Ishikawa (cell line): ENCODE measurements at regions not wholly inside any gene's neighbourhood (a gene's known extent, or its start where the extent isn't known, plus 50 kb on each side); places are given as distances from the start of the nearest gene placed in this dataset.

Experiments
- CEBPB ChIP-seq: IDR thresholded peaks from 2 replicates; pipeline ENCODE4 v1.6.1; 2012
- CREB1 ChIP-seq: IDR thresholded peaks from 2 replicates; pipeline ENCODE4 v1.6.1; 2012; ENCODE audit warnings: low read depth
- EGR1 ChIP-seq: IDR thresholded peaks from 2 replicates; pipeline ENCODE4 v1.6.1; 2012
- EP300 ChIP-seq: IDR thresholded peaks from 2 replicates; pipeline ENCODE4 v1.6.1; 2012; ENCODE audit warnings: borderline replicate concordance
- FOXM1 ChIP-seq: IDR thresholded peaks from 2 replicates; pipeline ENCODE4 v1.6.1; 2012; ENCODE audit warnings: low read depth, borderline replicate concordance
- NFIC ChIP-seq: IDR thresholded peaks from 2 replicates; pipeline ENCODE4 v1.6.1; 2012
- RAD21 ChIP-seq: IDR thresholded peaks from 2 replicates; pipeline ENCODE4 v1.6.1; 2012; ENCODE audit warnings: low read depth
- TAF1 ChIP-seq: IDR thresholded peaks from 2 replicates; pipeline ENCODE4 v1.6.1; 2012; ENCODE audit warnings: low read depth, mild to moderate bottlenecking
- TCF12 ChIP-seq: IDR thresholded peaks from 2 replicates; pipeline ENCODE4 v1.6.1; 2012; ENCODE audit warnings: low read depth
- TEAD4 ChIP-seq: IDR thresholded peaks from 2 replicates; pipeline ENCODE4 v1.6.1; 2012
- YY1 ChIP-seq: IDR thresholded peaks from 2 replicates; pipeline ENCODE4 v1.6.1; 2012; ENCODE audit warnings: low read depth
- ZBTB7A ChIP-seq: IDR thresholded peaks from 2 replicates; pipeline ENCODE4 v1.6.1; 2012; ENCODE audit warnings: low read depth
- TF ChIP-seq, protein P1 (sequence below): IDR thresholded peaks from 2 replicates; pipeline ENCODE4 v1.6.1; 2012; ENCODE audit warnings: low read depth, mild to moderate bottlenecking
- TF ChIP-seq, protein P2 (sequence below): IDR thresholded peaks from 2 replicates; pipeline ENCODE4 v1.6.1; 2012
- TF ChIP-seq, protein P3 (sequence below): IDR thresholded peaks from 2 replicates; pipeline ENCODE4 v1.6.1; 2012

GRCh38 chr10:130875116-130875515 is 436.4 kb downstream of the TCERG1L start:
- TF ChIP-seq, protein P1, sequence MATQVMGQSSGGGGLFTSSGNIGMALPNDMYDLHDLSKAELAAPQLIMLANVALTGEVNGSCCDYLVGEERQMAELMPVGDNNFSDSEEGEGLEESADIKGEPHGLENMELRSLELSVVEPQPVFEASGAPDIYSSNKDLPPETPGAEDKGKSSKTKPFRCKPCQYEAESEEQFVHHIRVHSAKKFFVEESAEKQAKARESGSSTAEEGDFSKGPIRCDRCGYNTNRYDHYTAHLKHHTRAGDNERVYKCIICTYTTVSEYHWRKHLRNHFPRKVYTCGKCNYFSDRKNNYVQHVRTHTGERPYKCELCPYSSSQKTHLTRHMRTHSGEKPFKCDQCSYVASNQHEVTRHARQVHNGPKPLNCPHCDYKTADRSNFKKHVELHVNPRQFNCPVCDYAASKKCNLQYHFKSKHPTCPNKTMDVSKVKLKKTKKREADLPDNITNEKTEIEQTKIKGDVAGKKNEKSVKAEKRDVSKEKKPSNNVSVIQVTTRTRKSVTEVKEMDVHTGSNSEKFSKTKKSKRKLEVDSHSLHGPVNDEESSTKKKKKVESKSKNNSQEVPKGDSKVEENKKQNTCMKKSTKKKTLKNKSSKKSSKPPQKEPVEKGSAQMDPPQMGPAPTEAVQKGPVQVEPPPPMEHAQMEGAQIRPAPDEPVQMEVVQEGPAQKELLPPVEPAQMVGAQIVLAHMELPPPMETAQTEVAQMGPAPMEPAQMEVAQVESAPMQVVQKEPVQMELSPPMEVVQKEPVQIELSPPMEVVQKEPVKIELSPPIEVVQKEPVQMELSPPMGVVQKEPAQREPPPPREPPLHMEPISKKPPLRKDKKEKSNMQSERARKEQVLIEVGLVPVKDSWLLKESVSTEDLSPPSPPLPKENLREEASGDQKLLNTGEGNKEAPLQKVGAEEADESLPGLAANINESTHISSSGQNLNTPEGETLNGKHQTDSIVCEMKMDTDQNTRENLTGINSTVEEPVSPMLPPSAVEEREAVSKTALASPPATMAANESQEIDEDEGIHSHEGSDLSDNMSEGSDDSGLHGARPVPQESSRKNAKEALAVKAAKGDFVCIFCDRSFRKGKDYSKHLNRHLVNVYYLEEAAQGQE = no peak
- TF ChIP-seq, protein P2, sequence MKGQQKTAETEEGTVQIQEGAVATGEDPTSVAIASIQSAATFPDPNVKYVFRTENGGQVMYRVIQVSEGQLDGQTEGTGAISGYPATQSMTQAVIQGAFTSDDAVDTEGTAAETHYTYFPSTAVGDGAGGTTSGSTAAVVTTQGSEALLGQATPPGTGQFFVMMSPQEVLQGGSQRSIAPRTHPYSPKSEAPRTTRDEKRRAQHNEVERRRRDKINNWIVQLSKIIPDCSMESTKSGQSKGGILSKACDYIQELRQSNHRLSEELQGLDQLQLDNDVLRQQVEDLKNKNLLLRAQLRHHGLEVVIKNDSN = no peak
- TF ChIP-seq, protein P3, sequence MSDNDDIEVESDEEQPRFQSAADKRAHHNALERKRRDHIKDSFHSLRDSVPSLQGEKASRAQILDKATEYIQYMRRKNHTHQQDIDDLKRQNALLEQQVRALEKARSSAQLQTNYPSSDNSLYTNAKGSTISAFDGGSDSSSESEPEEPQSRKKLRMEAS = no peak
- TF ChIP-seq CREB1 = no peak
- TF ChIP-seq ZBTB7A = no peak
- no peak for TF ChIP-seq YY1
- TF ChIP-seq TCF12 = no peak
- no peak for TF ChIP-seq FOXM1

DNA sequence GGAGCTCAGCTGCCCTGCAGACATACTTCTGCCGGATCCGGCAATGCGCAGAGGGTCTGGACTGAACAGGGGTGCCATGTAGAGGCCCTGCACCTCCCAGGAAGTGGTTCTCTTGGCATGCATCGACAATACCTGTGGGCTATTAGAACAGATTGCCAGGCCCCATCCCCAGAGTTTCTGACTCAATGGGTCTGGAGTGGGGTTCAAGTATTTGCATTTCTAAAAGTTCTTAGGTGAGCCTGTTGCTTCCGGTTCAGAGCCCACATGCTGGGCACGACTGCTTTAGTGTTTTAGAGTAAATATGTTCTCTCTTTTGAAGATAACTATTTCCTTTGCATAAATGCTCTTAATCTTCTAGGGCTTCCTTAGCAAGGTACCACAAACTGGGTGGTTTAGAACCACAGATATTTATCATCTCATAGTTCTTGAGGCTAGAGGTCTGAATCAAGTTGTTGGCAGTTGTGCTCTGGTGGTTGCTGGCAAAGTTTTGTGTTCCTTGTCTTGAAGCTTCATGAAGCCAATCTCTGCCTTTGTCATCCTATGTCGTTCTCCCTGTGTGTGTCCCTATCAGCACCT is 435.5 kb downstream of the TCERG1L start:
- no peak for TF ChIP-seq TAF1
- TF ChIP-seq ZBTB7A = no peak
- TF ChIP-seq, protein P2 = no peak
- no peak for TF ChIP-seq TEAD4
- no peak for TF ChIP-seq YY1
- no peak for TF ChIP-seq EP300
- TF ChIP-seq EGR1 = no peak
- TF ChIP-seq RAD21 = no peak
- TF ChIP-seq, protein P1 = no peak
- no peak for TF ChIP-seq NFIC
- no peak for TF ChIP-seq CREB1
- no peak for TF ChIP-seq TCF12
- no peak for TF ChIP-seq CEBPB
- no peak for TF ChIP-seq FOXM1
- TF ChIP-seq, protein P3 = no peak

DNA sequence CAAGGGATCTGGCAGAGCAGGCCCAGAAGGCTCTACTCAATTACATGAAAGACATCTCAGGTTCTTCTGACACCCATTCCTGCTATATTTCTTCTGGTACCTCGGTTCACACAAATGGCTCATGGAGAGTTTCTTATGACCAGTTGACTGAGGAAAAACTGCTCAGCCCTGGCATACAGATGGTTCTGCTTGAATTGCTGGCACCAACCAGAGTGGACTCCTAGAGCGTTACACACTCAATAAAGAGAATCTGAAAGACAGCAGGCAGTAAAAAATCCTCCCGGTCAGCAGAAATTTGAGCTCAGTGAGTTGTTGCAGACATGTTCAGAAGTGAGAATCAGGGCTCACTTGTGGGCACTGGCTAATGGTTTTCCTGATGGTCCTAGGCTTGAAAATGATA is 434.4 kb downstream of the TCERG1L start:
- no peak for TF ChIP-seq CEBPB
- TF ChIP-seq EP300 = no peak
- no peak for TF ChIP-seq TCF12
- TF ChIP-seq, protein P2 = no peak
- no peak for TF ChIP-seq EGR1
- no peak for TF ChIP-seq YY1
- TF ChIP-seq, protein P1 = no peak
- TF ChIP-seq RAD21 = no peak
- TF ChIP-seq TEAD4 = no peak
- no peak for TF ChIP-seq FOXM1
- TF ChIP-seq NFIC = no peak
- TF ChIP-seq, protein P3 = no peak
- no peak for TF ChIP-seq CREB1

DNA sequence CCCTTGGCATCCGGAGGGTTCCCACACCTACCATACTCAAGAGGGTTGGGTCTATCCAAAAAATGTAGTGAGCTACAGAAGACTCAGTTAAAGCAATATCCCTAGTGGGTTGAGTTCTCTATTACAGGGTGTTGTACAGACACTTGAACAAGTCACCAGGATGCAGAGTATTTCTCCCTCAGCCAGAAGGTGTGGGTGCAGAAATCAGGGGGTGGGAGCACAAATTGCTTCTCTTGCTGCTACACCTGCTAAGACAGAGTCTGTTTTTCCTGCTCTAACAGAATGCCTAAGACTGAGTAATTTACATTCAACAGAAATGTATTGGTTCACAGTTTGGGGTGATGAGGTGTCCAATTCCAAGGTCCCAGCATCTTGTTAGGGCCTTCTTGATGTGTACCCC is 433.4 kb downstream of the TCERG1L start:
- TF ChIP-seq RAD21 = no peak
- TF ChIP-seq TAF1 = no peak
- TF ChIP-seq NFIC = no peak
- no peak for TF ChIP-seq CEBPB
- no peak for TF ChIP-seq YY1
- TF ChIP-seq, protein P3 = no peak
- no peak for TF ChIP-seq TEAD4
- TF ChIP-seq, protein P1 = no peak
- no peak for TF ChIP-seq CREB1
- TF ChIP-seq, protein P2 = no peak
- no peak for TF ChIP-seq EGR1
- no peak for TF ChIP-seq ZBTB7A
- TF ChIP-seq TCF12 = no peak
- no peak for TF ChIP-seq EP300
- TF ChIP-seq FOXM1 = no peak
